ENCODE measurements at regions not wholly inside any gene's neighbourhood (a gene's known extent, or its start where the extent isn't known, plus 50 kb on each side); places are given as distances from the start of the nearest gene placed in this dataset.

DNA sequence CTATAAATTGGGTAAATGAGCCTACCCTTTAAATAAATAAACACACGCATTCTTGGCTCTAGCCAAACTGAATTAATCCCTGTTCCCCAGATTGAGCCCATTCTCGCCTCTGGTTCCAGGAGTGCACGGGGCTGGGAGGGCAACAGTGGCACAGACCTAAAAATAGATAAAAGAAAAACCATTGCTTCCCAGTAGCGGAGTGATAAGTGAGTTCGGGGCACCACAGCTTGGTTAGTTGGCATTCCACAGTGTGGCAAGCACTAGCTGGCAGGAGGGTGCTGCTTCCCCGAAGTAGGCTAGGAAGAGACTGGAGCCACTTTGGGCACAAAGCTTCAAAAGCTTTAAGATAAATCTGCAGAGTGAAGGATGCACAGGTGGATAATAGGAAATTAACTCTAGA is 322.2 kb upstream of the SGCD start:
- Histone ChIP-seq H4K20me1 (ENCODE audit: insufficient read depth, low read length) (no peaks in the 10 kb centered on the region), H3K27me3 (ENCODE audit: insufficient read depth, low read length, poor library complexity) (peaks cover 6% of the 10 kb centered on the region), H3K4me3 (ENCODE audit: low read depth in 1 of 2, low read length in 2 of 2) (no peak overlapping the region), H3K27ac (ENCODE audit: low read length) (no peak overlapping the region), H3K79me2 (ENCODE audit: insufficient read depth, low read length) (no peaks in the 10 kb centered on the region), H3K4me1 (ENCODE audit: insufficient read depth, low read length) (no peaks in the 10 kb centered on the region), H2AFZ (ENCODE audit: low read depth, low read length) (no peak overlapping the region), H3K9me3 (ENCODE audit: insufficient read depth, low read length, severe bottlenecking) (no peaks in the 10 kb centered on the region), H3K9ac (ENCODE audit: low read depth, low read length) (no peak overlapping the region), H3K36me3 (ENCODE audit: insufficient read depth, low read length) (no peaks in the 10 kb centered on the region), H3K4me2 (ENCODE audit: insufficient read depth, low read length) (no peak overlapping the region)
- ATAC-seq (ENCODE audit: insufficient read depth, low read depth): no peak
- TF ChIP-seq EZH2 (IDR thresholded peaks at IDR 0.05; ENCODE audit: borderline replicate concordance, low read depth, low read length, severe bottlenecking): no peak
- TF ChIP-seq, protein P1, sequence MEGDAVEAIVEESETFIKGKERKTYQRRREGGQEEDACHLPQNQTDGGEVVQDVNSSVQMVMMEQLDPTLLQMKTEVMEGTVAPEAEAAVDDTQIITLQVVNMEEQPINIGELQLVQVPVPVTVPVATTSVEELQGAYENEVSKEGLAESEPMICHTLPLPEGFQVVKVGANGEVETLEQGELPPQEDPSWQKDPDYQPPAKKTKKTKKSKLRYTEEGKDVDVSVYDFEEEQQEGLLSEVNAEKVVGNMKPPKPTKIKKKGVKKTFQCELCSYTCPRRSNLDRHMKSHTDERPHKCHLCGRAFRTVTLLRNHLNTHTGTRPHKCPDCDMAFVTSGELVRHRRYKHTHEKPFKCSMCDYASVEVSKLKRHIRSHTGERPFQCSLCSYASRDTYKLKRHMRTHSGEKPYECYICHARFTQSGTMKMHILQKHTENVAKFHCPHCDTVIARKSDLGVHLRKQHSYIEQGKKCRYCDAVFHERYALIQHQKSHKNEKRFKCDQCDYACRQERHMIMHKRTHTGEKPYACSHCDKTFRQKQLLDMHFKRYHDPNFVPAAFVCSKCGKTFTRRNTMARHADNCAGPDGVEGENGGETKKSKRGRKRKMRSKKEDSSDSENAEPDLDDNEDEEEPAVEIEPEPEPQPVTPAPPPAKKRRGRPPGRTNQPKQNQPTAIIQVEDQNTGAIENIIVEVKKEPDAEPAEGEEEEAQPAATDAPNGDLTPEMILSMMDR (IDR thresholded peaks at IDR 0.05; ENCODE audit: borderline replicate concordance, extremely low read depth, low read length, poor library complexity, severe bottlenecking): no peak
- DNase-seq: no peak

DNA sequence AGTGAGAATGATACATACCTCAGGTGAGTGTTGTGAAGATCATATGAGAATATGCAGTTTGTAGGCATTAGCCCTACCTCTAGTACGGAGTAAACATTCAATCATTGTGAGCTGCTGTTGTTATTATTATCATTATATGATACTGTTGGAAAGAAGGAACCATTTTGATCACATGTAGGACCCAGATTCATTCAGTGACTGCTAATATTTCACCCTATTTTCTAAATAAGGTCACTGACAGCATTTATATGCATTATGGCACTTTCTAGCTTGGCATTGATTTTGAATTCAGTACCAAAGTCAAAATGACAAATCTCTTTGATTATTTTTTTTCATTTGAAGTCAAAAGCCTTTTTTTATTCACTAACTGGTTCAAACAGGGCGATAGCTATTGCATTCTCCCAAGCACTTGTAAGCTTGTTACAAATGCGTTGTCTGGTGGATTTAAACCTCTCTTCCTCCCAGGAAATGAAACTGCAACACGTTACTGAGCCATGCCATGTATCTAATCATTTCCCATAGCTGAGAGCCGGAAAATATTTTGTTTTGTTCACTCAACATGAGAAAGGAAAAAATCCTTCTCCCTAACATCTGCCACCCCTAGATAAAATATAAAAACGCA is 320.8 kb upstream of the SGCD start:
- peaks cover 6% of the 10 kb centered on the region for H3K27me3 ChIP-seq (ENCODE audit: insufficient read depth, low read length, poor library complexity)
- H3K79me2 ChIP-seq (ENCODE audit: insufficient read depth, low read length): no peaks in the 10 kb centered on the region
- no peaks in the 10 kb centered on the region for H4K20me1 ChIP-seq (ENCODE audit: insufficient read depth, low read length)
- H3K4me3 ChIP-seq (ENCODE audit: low read depth in 1 of 2, low read length in 2 of 2): no peak overlapping the region
- H3K36me3 ChIP-seq (ENCODE audit: insufficient read depth, low read length): no peaks in the 10 kb centered on the region
- no peak for TF ChIP-seq EZH2 (IDR thresholded peaks at IDR 0.05; ENCODE audit: borderline replicate concordance, low read depth, low read length, severe bottlenecking)
- H3K4me1 ChIP-seq (ENCODE audit: insufficient read depth, low read length): no peaks in the 10 kb centered on the region
- ATAC-seq (ENCODE audit: insufficient read depth, low read depth) (no peak), DNase-seq (no peak)
- no peak overlapping the region for H3K27ac ChIP-seq (ENCODE audit: low read length)
- H3K4me2 ChIP-seq (ENCODE audit: insufficient read depth, low read length): no peak overlapping the region
- no peak overlapping the region for H3K9ac ChIP-seq (ENCODE audit: low read depth, low read length)
- H3K9me3 ChIP-seq (ENCODE audit: insufficient read depth, low read length, severe bottlenecking): no peaks in the 10 kb centered on the region
- no peak overlapping the region for H2AFZ ChIP-seq (ENCODE audit: low read depth, low read length)

DNA sequence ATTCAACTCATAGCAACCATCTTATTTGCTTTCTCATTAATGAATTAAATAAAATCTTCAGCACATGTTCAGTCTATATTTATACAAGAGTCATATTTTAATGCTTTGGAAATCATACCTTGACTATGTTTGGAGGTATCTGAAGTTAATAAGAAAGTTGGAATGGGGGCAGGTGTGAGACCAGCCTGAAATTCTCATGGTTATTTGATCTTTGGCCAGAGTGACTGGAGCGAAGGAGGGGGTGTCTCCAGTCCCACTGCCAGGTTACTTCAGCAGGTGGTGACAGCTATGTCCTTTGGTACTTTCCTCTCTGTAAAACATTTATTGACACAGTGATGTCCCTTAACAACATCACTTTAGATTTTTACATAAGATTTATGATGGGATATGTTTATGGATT is 318.1 kb upstream of the SGCD start:
- no peak overlapping the region for H2AFZ ChIP-seq (ENCODE audit: low read depth, low read length)
- H3K27me3 ChIP-seq (ENCODE audit: insufficient read depth, low read length, poor library complexity): peaks cover 6% of the 10 kb centered on the region
- no peak overlapping the region for H3K9ac ChIP-seq (ENCODE audit: low read depth, low read length)
- no peak for TF ChIP-seq EZH2 (IDR thresholded peaks at IDR 0.05; ENCODE audit: borderline replicate concordance, low read depth, low read length, severe bottlenecking)
- TF ChIP-seq, protein P1 (IDR thresholded peaks at IDR 0.05; ENCODE audit: borderline replicate concordance, extremely low read depth, low read length, poor library complexity, severe bottlenecking): no peak
- H4K20me1 ChIP-seq (ENCODE audit: insufficient read depth, low read length): no peaks in the 10 kb centered on the region
- DNase-seq (no peak), ATAC-seq (ENCODE audit: insufficient read depth, low read depth) (no peak)
- H3K9me3 ChIP-seq (ENCODE audit: insufficient read depth, low read length, severe bottlenecking): no peaks in the 10 kb centered on the region
- no peak overlapping the region for H3K4me3 ChIP-seq (ENCODE audit: low read depth in 1 of 2, low read length in 2 of 2)
- no peak overlapping the region for H3K4me2 ChIP-seq (ENCODE audit: insufficient read depth, low read length)
- no peaks in the 10 kb centered on the region for H3K4me1 ChIP-seq (ENCODE audit: insufficient read depth, low read length)
- no peaks in the 10 kb centered on the region for H3K79me2 ChIP-seq (ENCODE audit: insufficient read depth, low read length)
- no peaks in the 10 kb centered on the region for H3K36me3 ChIP-seq (ENCODE audit: insufficient read depth, low read length)
- no peak overlapping the region for H3K27ac ChIP-seq (ENCODE audit: low read length)

DNA sequence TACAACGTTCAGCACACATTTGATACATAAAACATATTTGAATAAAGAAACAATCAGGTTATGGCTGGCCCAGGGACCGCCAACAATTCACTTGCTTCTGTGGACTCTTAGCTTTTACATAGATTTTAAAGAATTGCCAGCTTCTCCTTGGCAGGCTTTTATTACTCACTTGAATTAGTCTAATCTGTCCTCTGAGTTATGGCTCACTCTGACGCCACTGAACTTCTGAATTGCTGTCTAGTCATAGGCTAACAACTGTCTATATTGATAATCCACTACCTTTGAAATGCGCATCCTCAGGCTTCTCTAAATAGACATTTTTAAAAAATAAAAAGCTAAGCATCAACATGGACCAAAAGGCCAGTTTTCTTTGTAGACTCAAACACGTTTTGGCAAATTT is 317.4 kb upstream of the SGCD start:
- no peak for TF ChIP-seq EZH2 (IDR thresholded peaks at IDR 0.05; ENCODE audit: borderline replicate concordance, low read depth, low read length, severe bottlenecking)
- TF ChIP-seq, protein P1 (IDR thresholded peaks at IDR 0.05; ENCODE audit: borderline replicate concordance, extremely low read depth, low read length, poor library complexity, severe bottlenecking): no peak
- no peaks in the 10 kb centered on the region for H3K4me1 ChIP-seq (ENCODE audit: insufficient read depth, low read length)
- H3K27me3 ChIP-seq (ENCODE audit: insufficient read depth, low read length, poor library complexity): peaks cover 6% of the 10 kb centered on the region
- DNase-seq (no peak), ATAC-seq (ENCODE audit: insufficient read depth, low read depth) (no peak)
- no peak overlapping the region for H3K9ac ChIP-seq (ENCODE audit: low read depth, low read length)
- H3K27ac ChIP-seq (ENCODE audit: low read length): no peak overlapping the region
- H3K9me3 ChIP-seq (ENCODE audit: insufficient read depth, low read length, severe bottlenecking): no peaks in the 10 kb centered on the region
- H3K79me2 ChIP-seq (ENCODE audit: insufficient read depth, low read length): no peaks in the 10 kb centered on the region
- no peak overlapping the region for H3K4me3 ChIP-seq (ENCODE audit: low read depth in 1 of 2, low read length in 2 of 2)
- H3K36me3 ChIP-seq (ENCODE audit: insufficient read depth, low read length): no peaks in the 10 kb centered on the region
- no peak overlapping the region for H3K4me2 ChIP-seq (ENCODE audit: insufficient read depth, low read length)
- no peak overlapping the region for H2AFZ ChIP-seq (ENCODE audit: low read depth, low read length)
- no peaks in the 10 kb centered on the region for H4K20me1 ChIP-seq (ENCODE audit: insufficient read depth, low read length)

All from DND-41 (cell line).